Activated CD4-positive, CD25-positive, alpha-beta regulatory T cell treated with anti-CD3 and anti-CD28 coated beads, Interleukin-2, amount 50 U/mL, for 16 hours (primary cell): ENCODE measurements at regions not wholly inside any gene's neighbourhood (a gene's known extent, or its start where the extent isn't known, plus 50 kb on each side); places are given as distances from the start of the nearest gene placed in this dataset.

ENCODE experiments used
- DNase-seq: peaks from one replicate; pipeline ENCODE4 v3.0.0-alpha.2; 2020; ENCODE audit warnings: low read depth, low spot score

DNA sequence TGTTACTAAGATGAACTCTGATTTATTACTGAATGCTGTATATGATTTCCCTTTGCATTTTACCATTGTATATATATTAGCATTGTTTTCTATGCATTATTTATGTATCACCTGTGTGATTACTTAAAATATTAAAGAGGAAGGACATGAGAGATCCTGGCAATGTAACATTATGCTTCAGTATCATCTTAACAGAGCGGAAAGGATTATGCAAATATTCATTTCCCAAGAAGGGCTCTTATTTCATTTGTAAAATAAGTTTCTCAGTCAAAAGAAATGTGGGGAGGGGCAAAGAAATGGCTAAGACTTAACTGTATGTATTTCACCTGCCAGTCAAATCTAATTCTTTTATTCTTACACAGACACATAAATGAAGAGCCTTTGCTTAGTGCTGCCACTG, 654.2 kb upstream of the PKDCC start:
- DNase-seq: no peak

DNA sequence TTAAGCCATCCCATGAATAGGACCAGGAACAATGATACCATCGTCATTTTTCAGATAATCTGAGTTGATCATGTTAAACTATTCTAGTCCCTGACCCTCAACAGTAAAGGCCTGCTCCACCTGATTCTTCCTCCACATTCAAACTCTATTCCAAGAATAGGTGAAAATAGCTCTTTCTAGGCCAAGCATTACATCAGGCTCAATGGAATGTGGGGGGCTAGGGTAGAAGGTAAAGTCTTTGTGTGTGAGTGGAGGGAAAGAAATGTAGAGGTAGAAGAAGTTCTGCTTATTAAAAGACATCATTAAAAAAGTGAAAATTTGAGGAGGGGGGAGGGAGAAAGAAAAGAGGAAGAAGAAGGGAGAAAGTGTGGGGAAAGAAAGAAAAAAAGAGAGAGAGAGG, 653.3 kb upstream of the PKDCC start:
- no peak for DNase-seq

- no peak for DNase-seq
These were observed 652.1 kb upstream of the PKDCC start for GRCh38 chr2:41395692-41396091.

GRCh38 chr2:41399437-41400087, 648.3 kb upstream of the PKDCC start:
- DNase-seq: no peak

DNA sequence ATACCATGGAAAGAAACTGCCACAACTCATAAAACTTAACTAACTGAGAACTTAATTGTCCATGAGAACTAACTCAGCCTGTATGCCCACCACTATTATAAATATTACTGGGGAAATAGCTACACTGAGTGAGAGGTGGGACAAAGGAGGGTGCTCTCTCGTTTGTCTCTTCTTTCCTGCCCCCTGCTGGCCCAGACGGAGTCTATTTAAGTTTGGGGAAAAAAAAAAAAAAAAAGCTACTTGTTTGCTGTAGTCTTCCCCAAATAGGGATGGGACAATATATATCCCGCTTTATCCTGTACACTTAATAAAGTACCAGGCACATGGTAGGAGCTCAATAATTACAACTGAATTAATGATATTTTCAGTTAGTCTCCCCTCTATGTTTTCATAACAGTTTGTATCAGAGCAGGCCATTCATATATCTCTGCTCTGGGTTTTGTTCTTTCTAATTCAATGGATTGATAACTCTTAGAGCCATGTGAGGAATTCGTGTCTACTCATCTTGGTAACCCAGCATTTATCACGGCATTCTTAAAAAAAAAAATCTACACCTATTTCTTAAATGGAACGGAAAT, 647.6 kb upstream of the PKDCC start:
- no peak for DNase-seq

DNA sequence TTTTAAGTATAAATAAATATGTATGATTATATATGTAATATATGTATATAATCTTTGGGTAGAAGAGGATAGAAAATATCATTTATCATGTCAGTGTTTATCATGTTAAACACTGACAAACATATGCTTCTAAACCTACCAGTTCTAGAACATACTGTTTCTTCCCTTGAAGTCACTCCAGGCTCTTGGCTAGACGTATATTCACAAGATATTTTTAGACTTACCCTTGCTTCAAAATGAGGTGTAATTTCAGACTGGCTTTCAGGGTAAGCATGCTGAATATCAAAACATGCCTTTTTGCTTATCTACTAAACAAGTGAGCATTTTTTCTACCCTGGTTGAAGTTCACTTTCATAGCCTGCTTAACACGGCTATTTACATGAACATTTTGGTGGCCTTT, 642.4 kb upstream of the PKDCC start:
- no peak for DNase-seq

DNA sequence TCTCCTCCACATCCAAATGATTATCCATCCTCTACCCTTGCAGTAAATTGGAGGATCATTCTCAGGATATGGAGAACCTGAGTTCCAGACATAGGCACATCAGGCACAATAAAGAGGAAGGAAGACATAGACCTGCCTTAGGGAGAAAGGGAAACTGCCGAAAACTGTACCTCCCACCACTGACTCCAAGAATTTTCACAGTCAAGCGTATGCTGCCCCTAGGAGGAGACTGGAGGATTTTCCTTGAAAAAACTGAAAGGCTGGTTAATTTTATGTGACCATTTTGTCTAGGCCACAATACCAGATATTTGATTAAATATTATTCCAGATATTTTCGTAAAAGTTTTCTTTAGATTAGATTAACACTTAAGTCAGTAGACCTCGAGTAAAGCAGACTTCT, 638.5 kb upstream of the PKDCC start:
- no peak for DNase-seq

DNA sequence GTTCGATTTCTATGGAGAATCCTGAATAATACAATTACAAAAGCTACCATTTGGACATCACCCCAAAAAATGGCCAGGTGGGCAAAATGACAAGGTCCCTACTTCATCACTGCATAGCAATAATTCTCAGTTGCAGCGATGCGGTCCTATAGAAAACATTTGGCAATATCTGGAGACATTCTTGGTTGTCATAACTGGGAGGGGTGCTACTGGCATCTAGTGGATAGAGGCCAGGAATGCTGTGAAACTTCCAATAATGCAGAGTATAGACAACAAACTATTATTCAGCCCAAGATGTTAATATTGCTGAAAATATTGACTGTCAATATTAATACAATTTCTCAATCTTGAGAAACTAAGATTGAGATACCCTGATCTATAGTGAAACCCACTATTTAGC, 637.8 kb upstream of the PKDCC start:
- no peak for DNase-seq

GRCh38 chr2:41413813-41414485, 633.9 kb upstream of the PKDCC start:
- DNase-seq: no peak

- no peak for DNase-seq
These were observed 633.2 kb upstream of the PKDCC start for GRCh38 chr2:41414486-41415230.

GRCh38 chr2:41417511-41417910, 630.3 kb upstream of the PKDCC start:
- no peak for DNase-seq

DNA sequence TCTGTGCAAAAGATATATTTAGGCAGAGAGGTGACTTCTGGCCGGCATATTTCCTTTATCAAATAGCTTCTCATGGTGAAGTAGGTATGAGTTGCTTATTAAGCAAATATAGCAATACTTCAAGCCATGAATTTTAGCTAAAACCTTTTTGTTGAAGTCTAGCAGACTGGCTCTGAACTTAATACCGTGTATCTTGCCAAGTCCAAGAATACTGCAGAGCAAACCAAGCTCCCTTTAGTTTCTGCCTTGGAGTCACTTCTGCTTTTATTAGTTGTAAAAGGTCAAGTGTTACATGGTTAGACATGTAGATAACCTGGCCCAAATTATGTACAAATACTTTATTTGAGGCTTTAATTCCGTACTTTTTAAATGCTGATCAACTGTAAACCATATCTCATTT, 627.6 kb upstream of the PKDCC start:
- DNase-seq: no peak

GRCh38 chr2:41420872-41421271, 626.9 kb upstream of the PKDCC start:
- DNase-seq: no peak

- DNase-seq: no peak
These were observed 616.1 kb upstream of the PKDCC start for GRCh38 chr2:41431756-41432155.

GRCh38 chr2:41432459-41432858, 615.4 kb upstream of the PKDCC start:
- no peak for DNase-seq

GRCh38 chr2:41434991-41435390, 612.8 kb upstream of the PKDCC start:
- no peak for DNase-seq

- DNase-seq: no peak
These were observed 605.9 kb upstream of the PKDCC start for GRCh38 chr2:41441958-41442357.

- DNase-seq: no peak
These were observed 602.0 kb upstream of the PKDCC start for GRCh38 chr2:41445865-41446264.

- DNase-seq: no peak
These were observed 601.6 kb upstream of the PKDCC start for GRCh38 chr2:41446266-41446665.

DNA sequence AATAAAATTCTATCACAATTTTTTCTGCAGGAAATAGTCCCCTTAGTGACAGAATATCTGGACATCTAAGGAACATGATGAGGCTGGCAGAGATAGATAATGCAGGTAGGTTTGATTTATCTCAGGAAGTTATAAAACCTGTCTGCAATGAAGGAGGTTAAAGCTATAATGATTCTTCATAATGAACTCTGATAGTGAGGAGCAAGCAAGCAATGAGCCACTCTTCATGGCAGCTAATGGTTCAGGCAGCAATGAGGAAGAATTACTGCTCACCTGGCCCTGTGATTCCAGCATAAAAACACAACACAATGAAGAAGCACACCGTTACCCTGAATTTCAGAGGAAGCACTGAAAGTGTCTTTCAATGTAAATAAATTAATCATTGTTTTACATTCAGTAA, 599.6 kb upstream of the PKDCC start:
- no peak for DNase-seq

GRCh38 chr2:41457026-41457425, 590.8 kb upstream of the PKDCC start:
- DNase-seq: no peak

- DNase-seq: no peak
These were observed 587.2 kb upstream of the PKDCC start for GRCh38 chr2:41460661-41461060.

DNA sequence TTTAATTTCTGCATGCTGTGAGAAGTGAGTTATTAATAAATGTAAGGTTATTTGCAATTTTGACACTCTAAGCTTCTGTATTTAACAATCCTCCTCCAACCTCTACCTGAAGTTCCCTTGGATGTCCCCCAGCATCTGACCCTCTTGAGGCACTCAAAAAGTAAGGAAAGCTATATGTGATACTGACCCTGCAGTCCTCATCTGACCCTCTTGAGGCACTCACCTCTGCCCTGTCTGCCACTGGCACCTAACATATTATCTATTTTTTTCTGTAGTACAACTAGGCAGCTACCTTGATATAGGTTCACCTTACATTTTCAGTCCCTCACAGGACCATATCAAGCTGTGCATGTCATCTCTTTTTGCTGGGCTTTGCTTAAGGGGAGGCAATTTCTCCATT, 583.4 kb upstream of the PKDCC start:
- DNase-seq: no peak
